ENCODE measurements at regions not wholly inside any gene's neighbourhood (a gene's known extent, or its start where the extent isn't known, plus 50 kb on each side); places are given as distances from the start of the nearest gene placed in this dataset.

GRCh38 chr13:111475488-111475887, 155.0 kb downstream of the TEX29 start:
- TF ChIP-seq CTCF (IDR thresholded peaks at IDR 0.05) (no peak), POLR2A (IDR thresholded peaks at IDR 0.05) (no peak)
